H1 (cell line): ENCODE measurements at regions not wholly inside any gene's neighbourhood (a gene's known extent, or its start where the extent isn't known, plus 50 kb on each side); places are given as distances from the start of the nearest gene placed in this dataset.

Source experiments
- CTCF ChIA-PET: fragments of 300-600 bp; sonication (Branson Sonifier 250); formaldehyde crosslinking; loops from one replicate; lab custom pipeline; 2021; ENCODE audit not compliant: partially characterized antibody; lab: Charles Lee
- POLR2A ChIA-PET: fragments of 300-600 bp; sonication (Branson Sonifier 250); formaldehyde crosslinking; loops from one replicate; lab custom pipeline; 2021; ENCODE audit warnings: inconsistent platforms; ENCODE audit not compliant: partially characterized antibody; lab: Charles Lee
- DNase-seq, 2 experiments: peaks; one replicate each; pipeline versions ENCODE4 v3.0.0 to v3.0.0-alpha.2; 2010 to 2022; ENCODE audit warnings: low spot score in 2 of 2, low read depth in 1 of 2, mixed read lengths in 1 of 2
- FAIRE-seq: peaks from 2 replicates; lab custom pipeline; 2011; peaks lifted over from hg19 to GRCh38; lab: Jason Lieb, UNC
- H2AFZ ChIP-seq: 2 replicates; pipeline ENCODE4 v1.8.1; 2012; ENCODE audit warnings: low read length, inconsistent platforms
- H2AK5ac ChIP-seq: 2 replicates; pipeline ENCODE4 v1.6.1; 2013; ENCODE audit warnings: low read depth, low read length
- H2BK120ac ChIP-seq: replicated peaks from 2 replicates; pipeline ENCODE3; 2013; ENCODE audit warnings: low read depth, low read length, inconsistent platforms
- H2BK12ac ChIP-seq: 2 replicates; pipeline ENCODE4 v1.6.1; 2013; ENCODE audit warnings: low read depth, low read length
- H2BK15ac ChIP-seq: 2 replicates; pipeline ENCODE4 v1.6.1; 2013; ENCODE audit warnings: low read length
- H2BK20ac ChIP-seq: 2 replicates; pipeline ENCODE4 v1.6.1; 2013; ENCODE audit warnings: low read length
- H2BK5ac ChIP-seq: 2 replicates; pipeline ENCODE4 v1.6.1; 2013; ENCODE audit warnings: low read depth, low read length
- H3K14ac ChIP-seq: 2 replicates; pipeline ENCODE4 v1.6.1; 2013; ENCODE audit warnings: inconsistent platforms; ENCODE audit not compliant: insufficient read length
- H3K18ac ChIP-seq: 2 replicates; pipeline ENCODE4 v1.6.1; 2013; ENCODE audit warnings: low read length; ENCODE audit errors: extremely low read depth
- H3K23ac ChIP-seq: 2 replicates; pipeline ENCODE4 v1.6.1; 2013; ENCODE audit warnings: inconsistent platforms; ENCODE audit not compliant: insufficient read length
- H3K23me2 ChIP-seq: 2 replicates; pipeline ENCODE4 v1.6.1; 2013; ENCODE audit warnings: low read depth, low read length
- H3K27ac ChIP-seq: 2 replicates; pipeline ENCODE4 v1.6.1; 2011; ENCODE audit warnings: low read depth, low read length, inconsistent platforms
- H3K27me3 ChIP-seq, 4 experiments: replicated peaks in 1 of 4; 1 replicate in 1 of 4; 2 replicates in 3 of 4; pipeline versions ENCODE4 v1.6.1 to v1.8.1; 2011 to 2013; ENCODE audit warnings: low read length in 3 of 4, mild to moderate bottlenecking in 3 of 4, inconsistent platforms in 2 of 4, mixed read lengths in 2 of 4, moderate library complexity in 1 of 4; ENCODE audit not compliant: control insufficient read depth in 3 of 4, insufficient read depth in 3 of 4; ENCODE audit errors: extremely low read depth in 1 of 4
- H3K36me3 ChIP-seq, 4 experiments: 2 replicates each; pipeline versions ENCODE4 v1.6.1 to v1.8.1; 2011 to 2013; ENCODE audit warnings: mild to moderate bottlenecking in 4 of 4, low read length in 3 of 4, moderate library complexity in 2 of 4, control low read depth in 1 of 4, inconsistent platforms in 1 of 4; ENCODE audit not compliant: insufficient read depth in 4 of 4, control insufficient read depth in 2 of 4
- H3K4ac ChIP-seq: replicated peaks from 2 replicates; pipeline ENCODE3; 2013; ENCODE audit warnings: low read length, low read depth, mixed read lengths, inconsistent platforms; ENCODE audit not compliant: insufficient read length
- H3K4me1 ChIP-seq, 4 experiments: replicated peaks in 1 of 4; 1 replicate in 1 of 4; 2 replicates in 3 of 4; pipeline versions ENCODE4 v1.6.1 to v1.8.1; 2011 to 2013; ENCODE audit warnings: low read length in 3 of 4, inconsistent platforms in 2 of 4, mixed read lengths in 1 of 4; ENCODE audit not compliant: insufficient read depth in 4 of 4, control insufficient read depth in 3 of 4
- H3K4me2 ChIP-seq, 2 experiments: 2 replicates each; pipeline versions ENCODE4 v1.6.1 to v1.8.1; 2011 to 2013; ENCODE audit warnings: low read depth in 2 of 2, low read length in 2 of 2, control low read depth in 1 of 2, inconsistent platforms in 1 of 2, mild to moderate bottlenecking in 1 of 2; ENCODE audit not compliant: insufficient read depth in 1 of 2
- H3K4me3 ChIP-seq, 4 experiments: fragments of 200-600, 300-600 bp in 1 of 4; sonication (generic), shearing (Covaris generic), sonication (Bioruptor Twin) in 1 of 4; 2 replicates each; pipeline versions ENCODE4 v1.5.1 to v1.8.1; 2011 to 2016; ENCODE audit warnings: low read length in 4 of 4, low read depth in 3 of 4, control low read depth in 2 of 4, inconsistent platforms in 2 of 4, mild to moderate bottlenecking in 2 of 4, mixed read lengths in 1 of 4, moderate library complexity in 1 of 4; ENCODE audit not compliant: insufficient read depth in 2 of 4; ENCODE audit errors: extremely low read depth in 1 of 4
- H3K56ac ChIP-seq: replicated peaks from 2 replicates; pipeline ENCODE3; 2013; ENCODE audit warnings: low read depth, mild to moderate bottlenecking, mixed read lengths, low read length, inconsistent platforms; ENCODE audit not compliant: insufficient read length
- H3K79me1 ChIP-seq: 2 replicates; pipeline ENCODE4 v1.6.1; 2013; ENCODE audit warnings: low read depth, low read length, control low read depth
- H3K79me2 ChIP-seq, 2 experiments: 2 replicates each; pipeline versions ENCODE4 v1.6.1 to v1.8.1; 2012 to 2013; ENCODE audit warnings: low read length in 2 of 2, mild to moderate bottlenecking in 2 of 2, inconsistent platforms in 1 of 2; ENCODE audit not compliant: insufficient read depth in 2 of 2, control insufficient read depth in 1 of 2
- H3K9ac ChIP-seq, 4 experiments: replicated peaks in 1 of 4; 1 replicate in 1 of 4; 2 replicates in 3 of 4; pipeline versions ENCODE4 v1.6.1 to v1.8.1; 2011 to 2013; ENCODE audit warnings: low read depth in 3 of 4, low read length in 3 of 4, control low read depth in 2 of 4, mild to moderate bottlenecking in 2 of 4, moderate library complexity in 2 of 4, inconsistent platforms in 1 of 4; ENCODE audit errors: extremely low read depth in 1 of 4
- H3K9me3 ChIP-seq, 2 experiments: 2 replicates each; pipeline versions ENCODE4 v1.6.1 to v1.8.1; 2012 to 2013; ENCODE audit warnings: mild to moderate bottlenecking in 2 of 2, moderate library complexity in 2 of 2, control low read depth in 1 of 2, inconsistent platforms in 1 of 2, low read depth in 1 of 2, low read length in 1 of 2, mixed read lengths in 1 of 2; ENCODE audit not compliant: insufficient read depth in 2 of 2
- H4K20me1 ChIP-seq, 2 experiments: replicated peaks in 1 of 2; 2 replicates each; pipeline versions ENCODE3 to v1.8.1; 2011 to 2013; ENCODE audit warnings: inconsistent platforms in 2 of 2, low read length in 2 of 2, mild to moderate bottlenecking in 1 of 2; ENCODE audit not compliant: insufficient read depth in 2 of 2, control insufficient read depth in 1 of 2
- H4K5ac ChIP-seq: 2 replicates; pipeline ENCODE4 v1.6.1; 2013; ENCODE audit warnings: low read length, low read depth, mixed read lengths, inconsistent platforms; ENCODE audit not compliant: insufficient read length
- H4K8ac ChIP-seq: 2 replicates; pipeline ENCODE4 v1.8.0; 2013; ENCODE audit warnings: mild to moderate bottlenecking, moderate library complexity, low read length, inconsistent platforms; ENCODE audit not compliant: insufficient read depth; ENCODE audit errors: extremely low read depth
- H4K91ac ChIP-seq: replicated peaks from 2 replicates; pipeline ENCODE3; 2013; ENCODE audit warnings: low read length, mixed read lengths, inconsistent platforms; ENCODE audit not compliant: insufficient read length
- POLR2A ChIP-seq, 2 experiments: IDR thresholded peaks; 1 replicate in 1 of 2; 2 replicates in 1 of 2; pipeline ENCODE4 v1.6.1; 2011; ENCODE audit warnings: low read depth in 2 of 2, low read length in 2 of 2, mild to moderate bottlenecking in 2 of 2; ENCODE audit errors: control extremely low read depth in 1 of 2
- TCF12 ChIP-seq: IDR thresholded peaks from 2 replicates; pipeline ENCODE4 v1.6.1; 2011; ENCODE audit warnings: low read depth, mild to moderate bottlenecking, low read length
- WGBS, 2 experiments: shearing (Covaris generic) in 1 of 2; methylation state at CpG; one replicate each; pipeline versions ENCODE4 v1.1.6 to v1.1.7; 2013 to 2015; ENCODE audit warnings: low lambda C conversion rate in 2 of 2, mixed read lengths in 2 of 2, inconsistent platforms in 1 of 2, low coverage in 1 of 2, missing lambda C conversion rate in 1 of 2; ENCODE audit not compliant: insufficient replicate concordance in 2 of 2, insufficient coverage in 1 of 2, insufficient read length in 1 of 2; ENCODE audit errors: extremely low coverage in 1 of 2, missing lambda C conversion rate in 1 of 2; 5-methylcytosine and 5-hydroxymethylcytosine counted together
- TF ChIP-seq, protein P1 (sequence below): IDR thresholded peaks from 2 replicates; pipeline ENCODE4 v1.6.1; 2012; ENCODE audit warnings: low read length, inconsistent platforms
- TF ChIP-seq, protein P2 (sequence below): IDR thresholded peaks from 2 replicates; pipeline ENCODE4 v1.6.1; 2012; ENCODE audit warnings: inconsistent platforms

- H3K27ac ChIP-seq, result no peak overlapping the region
- no peak overlapping the region for H2BK15ac ChIP-seq
- H3K9me3 ChIP-seq, result no peaks in the 10 kb centered on the region
- H3K14ac ChIP-seq, result no peak overlapping the region
- H3K4me2 ChIP-seq, result no peak overlapping the region
- no peaks in the 10 kb centered on the region for H3K27me3 ChIP-seq
- H2BK20ac ChIP-seq, result no peak overlapping the region
- no peak overlapping the region for H3K9ac ChIP-seq
- no peaks in the 10 kb centered on the region for H4K20me1 ChIP-seq
- H4K8ac ChIP-seq, result no peak overlapping the region
- H2BK120ac ChIP-seq, result no peak overlapping the region
- no peak overlapping the region for H4K91ac ChIP-seq
- POLR2A ChIA-PET, result no interaction called here
- 93% methylated on average over 2 of the region's 2 CpGs; no CpG with 5 or more reads in 1 of the 2 experiments for WGBS, 2 experiments
- peaks cover 0 to 2% (median 0%) of the 10 kb centered on the region in 4 experiments; a peak in 1 of 7 replicates for H3K4me1 ChIP-seq
- H2BK12ac ChIP-seq, result no peak overlapping the region
- FAIRE-seq, result no peak
- H2AK5ac ChIP-seq, result no peak overlapping the region
- no peak for DNase-seq
- H3K36me3 ChIP-seq, result no peaks in the 10 kb centered on the region
- CTCF ChIA-PET, result interaction anchor here (2.1 kb wide), 1 partner anchor 21 kb away, joined by 5 read pairs; no protein-coding TSS in a partner anchor
- TF ChIP-seq TCF12 (no peak), POLR2A (IDR thresholded peaks at IDR 0.05; ENCODE audit: control extremely low read depth in 1 of 2, low read depth in 2 of 2, low read length in 2 of 2) (no peak)
- TF ChIP-seq, protein P1, sequence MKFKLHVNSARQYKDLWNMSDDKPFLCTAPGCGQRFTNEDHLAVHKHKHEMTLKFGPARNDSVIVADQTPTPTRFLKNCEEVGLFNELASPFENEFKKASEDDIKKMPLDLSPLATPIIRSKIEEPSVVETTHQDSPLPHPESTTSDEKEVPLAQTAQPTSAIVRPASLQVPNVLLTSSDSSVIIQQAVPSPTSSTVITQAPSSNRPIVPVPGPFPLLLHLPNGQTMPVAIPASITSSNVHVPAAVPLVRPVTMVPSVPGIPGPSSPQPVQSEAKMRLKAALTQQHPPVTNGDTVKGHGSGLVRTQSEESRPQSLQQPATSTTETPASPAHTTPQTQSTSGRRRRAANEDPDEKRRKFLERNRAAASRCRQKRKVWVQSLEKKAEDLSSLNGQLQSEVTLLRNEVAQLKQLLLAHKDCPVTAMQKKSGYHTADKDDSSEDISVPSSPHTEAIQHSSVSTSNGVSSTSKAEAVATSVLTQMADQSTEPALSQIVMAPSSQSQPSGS, result no peak
- TF ChIP-seq, protein P2, sequence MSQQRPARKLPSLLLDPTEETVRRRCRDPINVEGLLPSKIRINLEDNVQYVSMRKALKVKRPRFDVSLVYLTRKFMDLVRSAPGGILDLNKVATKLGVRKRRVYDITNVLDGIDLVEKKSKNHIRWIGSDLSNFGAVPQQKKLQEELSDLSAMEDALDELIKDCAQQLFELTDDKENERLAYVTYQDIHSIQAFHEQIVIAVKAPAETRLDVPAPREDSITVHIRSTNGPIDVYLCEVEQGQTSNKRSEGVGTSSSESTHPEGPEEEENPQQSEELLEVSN, result no peak
- no peaks in the 10 kb centered on the region for H3K79me1 ChIP-seq
- H3K23ac ChIP-seq, result no peak overlapping the region
- no peak overlapping the region for H3K4me3 ChIP-seq
- H2BK5ac ChIP-seq, result no peak overlapping the region
- no peak overlapping the region for H2AFZ ChIP-seq
- H3K4ac ChIP-seq, result no peak overlapping the region
- H3K56ac ChIP-seq, result no peak overlapping the region
- H3K79me2 ChIP-seq, result no peaks in the 10 kb centered on the region
- no peak overlapping the region for H3K18ac ChIP-seq
- H3K23me2 ChIP-seq, result no peaks in the 10 kb centered on the region
- no peak overlapping the region for H4K5ac ChIP-seq
Observed at GRCh38 chr3:13187593-13187992, 114.4 kb upstream of the IQSEC1 start.
